Astrocyte (in vitro differentiated cells and primary cell): ENCODE measurements at regions not wholly inside any gene's neighbourhood (a gene's known extent, or its start where the extent isn't known, plus 50 kb on each side); places are given as distances from the start of the nearest gene placed in this dataset.

Source experiments
- EZH2 ChIP-seq: IDR thresholded peaks from 2 replicates; pipeline ENCODE4 v1.6.1; 2012; ENCODE audit warnings: mild to moderate bottlenecking, low read length, inconsistent platforms; ENCODE audit not compliant: insufficient read depth
- TF ChIP-seq, protein P1 (sequence below): IDR thresholded peaks from 2 replicates; pipeline ENCODE4 v1.5.1; 2011; ENCODE audit warnings: low read depth, mild to moderate bottlenecking, inconsistent platforms, low read length, moderate library complexity; ENCODE audit not compliant: insufficient read depth

DNA sequence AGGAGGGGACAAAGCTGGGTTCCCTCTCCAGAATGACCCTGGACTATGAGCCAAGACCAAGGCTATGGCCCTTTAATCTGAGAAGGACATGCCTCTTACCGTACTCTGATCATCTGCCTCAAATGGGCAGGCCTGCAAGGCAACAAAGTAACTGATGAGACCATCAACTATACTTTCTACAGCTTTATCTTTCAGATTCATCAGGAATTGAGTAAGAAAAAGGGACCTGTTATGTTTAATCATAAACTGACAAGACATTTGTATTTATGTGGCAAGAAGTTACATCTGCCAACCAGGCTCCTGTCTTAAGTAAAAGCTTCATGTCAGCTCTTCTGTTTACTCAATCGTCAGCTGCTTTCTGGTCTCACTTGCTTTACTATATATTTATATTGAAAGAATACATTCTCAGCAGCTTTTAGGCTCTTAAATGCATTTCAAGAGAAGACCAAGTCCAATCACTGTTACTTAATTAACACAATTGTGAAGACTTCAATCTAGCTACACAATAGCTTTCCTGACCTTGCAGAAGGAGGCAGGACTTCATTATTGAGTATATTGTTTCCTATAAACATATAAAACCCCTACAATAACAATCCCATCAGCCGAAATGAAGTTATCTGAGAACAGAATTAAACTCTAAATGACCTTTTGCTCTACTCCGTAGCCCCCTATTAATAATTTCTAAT lies 163.8 kb downstream of the ETAA1 start:
- TF ChIP-seq EZH2, result no peak
- TF ChIP-seq, protein P1, sequence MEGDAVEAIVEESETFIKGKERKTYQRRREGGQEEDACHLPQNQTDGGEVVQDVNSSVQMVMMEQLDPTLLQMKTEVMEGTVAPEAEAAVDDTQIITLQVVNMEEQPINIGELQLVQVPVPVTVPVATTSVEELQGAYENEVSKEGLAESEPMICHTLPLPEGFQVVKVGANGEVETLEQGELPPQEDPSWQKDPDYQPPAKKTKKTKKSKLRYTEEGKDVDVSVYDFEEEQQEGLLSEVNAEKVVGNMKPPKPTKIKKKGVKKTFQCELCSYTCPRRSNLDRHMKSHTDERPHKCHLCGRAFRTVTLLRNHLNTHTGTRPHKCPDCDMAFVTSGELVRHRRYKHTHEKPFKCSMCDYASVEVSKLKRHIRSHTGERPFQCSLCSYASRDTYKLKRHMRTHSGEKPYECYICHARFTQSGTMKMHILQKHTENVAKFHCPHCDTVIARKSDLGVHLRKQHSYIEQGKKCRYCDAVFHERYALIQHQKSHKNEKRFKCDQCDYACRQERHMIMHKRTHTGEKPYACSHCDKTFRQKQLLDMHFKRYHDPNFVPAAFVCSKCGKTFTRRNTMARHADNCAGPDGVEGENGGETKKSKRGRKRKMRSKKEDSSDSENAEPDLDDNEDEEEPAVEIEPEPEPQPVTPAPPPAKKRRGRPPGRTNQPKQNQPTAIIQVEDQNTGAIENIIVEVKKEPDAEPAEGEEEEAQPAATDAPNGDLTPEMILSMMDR, result no peak
